ENCODE measurements at regions not wholly inside any gene's neighbourhood (a gene's known extent, or its start where the extent isn't known, plus 50 kb on each side); places are given as distances from the start of the nearest gene placed in this dataset.

DNA sequence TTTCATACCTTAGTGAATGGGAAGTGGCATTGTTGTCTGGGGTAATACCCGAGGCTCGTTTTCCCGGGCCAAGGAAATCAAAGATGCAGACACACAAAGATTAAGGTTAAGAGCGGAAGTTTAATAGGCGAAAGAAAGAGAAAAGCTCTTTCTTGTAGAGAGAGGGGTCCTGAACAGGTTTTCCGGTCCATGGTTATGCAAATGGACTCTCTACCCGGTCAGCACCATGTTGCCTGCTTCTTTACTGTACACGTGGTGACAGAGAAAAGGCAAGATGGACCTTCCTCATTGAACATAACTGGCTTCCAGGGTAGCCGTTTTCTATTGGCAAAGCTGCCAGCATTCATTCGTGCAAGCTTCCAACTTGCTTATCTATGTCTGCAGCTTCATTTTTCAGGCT lies 2063.5 kb downstream of the SUCLG1 start:
- no peak for TF ChIP-seq EZH2phosphoT487 (IDR thresholded peaks at IDR 0.05; ENCODE audit: borderline replicate concordance, low read length)
- TF ChIP-seq, protein P1, sequence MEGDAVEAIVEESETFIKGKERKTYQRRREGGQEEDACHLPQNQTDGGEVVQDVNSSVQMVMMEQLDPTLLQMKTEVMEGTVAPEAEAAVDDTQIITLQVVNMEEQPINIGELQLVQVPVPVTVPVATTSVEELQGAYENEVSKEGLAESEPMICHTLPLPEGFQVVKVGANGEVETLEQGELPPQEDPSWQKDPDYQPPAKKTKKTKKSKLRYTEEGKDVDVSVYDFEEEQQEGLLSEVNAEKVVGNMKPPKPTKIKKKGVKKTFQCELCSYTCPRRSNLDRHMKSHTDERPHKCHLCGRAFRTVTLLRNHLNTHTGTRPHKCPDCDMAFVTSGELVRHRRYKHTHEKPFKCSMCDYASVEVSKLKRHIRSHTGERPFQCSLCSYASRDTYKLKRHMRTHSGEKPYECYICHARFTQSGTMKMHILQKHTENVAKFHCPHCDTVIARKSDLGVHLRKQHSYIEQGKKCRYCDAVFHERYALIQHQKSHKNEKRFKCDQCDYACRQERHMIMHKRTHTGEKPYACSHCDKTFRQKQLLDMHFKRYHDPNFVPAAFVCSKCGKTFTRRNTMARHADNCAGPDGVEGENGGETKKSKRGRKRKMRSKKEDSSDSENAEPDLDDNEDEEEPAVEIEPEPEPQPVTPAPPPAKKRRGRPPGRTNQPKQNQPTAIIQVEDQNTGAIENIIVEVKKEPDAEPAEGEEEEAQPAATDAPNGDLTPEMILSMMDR (IDR thresholded peaks at IDR 0.05; ENCODE audit: low read depth, low read length, poor library complexity, severe bottlenecking) = no peak
- H3K79me2 ChIP-seq (ENCODE audit: control insufficient read depth, low read length) = no peaks in the 10 kb centered on the region
- no peaks in the 10 kb centered on the region for H3K36me3 ChIP-seq (ENCODE audit: control insufficient read depth, low read length)
- H3K9me2 ChIP-seq (replicated peaks; ENCODE audit: control insufficient read depth, low read length) = no peaks in the 10 kb centered on the region
- H3K9me3 ChIP-seq (ENCODE audit: control insufficient read depth, insufficient read depth, low read length) = no peaks in the 10 kb centered on the region
- H3K27me3 ChIP-seq (ENCODE audit: control insufficient read depth, low read length) = no peaks in the 10 kb centered on the region
- H3K4me1 ChIP-seq (ENCODE audit: control insufficient read depth, low read length) = no peaks in the 10 kb centered on the region
- H4K20me1 ChIP-seq (ENCODE audit: control insufficient read depth, insufficient read depth, low read depth, low read length) = no peaks in the 10 kb centered on the region
- no peak overlapping the region for H3K4me3 ChIP-seq (ENCODE audit: low read length)
- no peak overlapping the region for H3K27ac ChIP-seq (ENCODE audit: low read depth, low read length)
- no peak overlapping the region for H3K4me2 ChIP-seq (ENCODE audit: low read length)
- H3F3A ChIP-seq (ENCODE audit: control insufficient read depth, insufficient read depth) = no peaks in the 10 kb centered on the region

DNA sequence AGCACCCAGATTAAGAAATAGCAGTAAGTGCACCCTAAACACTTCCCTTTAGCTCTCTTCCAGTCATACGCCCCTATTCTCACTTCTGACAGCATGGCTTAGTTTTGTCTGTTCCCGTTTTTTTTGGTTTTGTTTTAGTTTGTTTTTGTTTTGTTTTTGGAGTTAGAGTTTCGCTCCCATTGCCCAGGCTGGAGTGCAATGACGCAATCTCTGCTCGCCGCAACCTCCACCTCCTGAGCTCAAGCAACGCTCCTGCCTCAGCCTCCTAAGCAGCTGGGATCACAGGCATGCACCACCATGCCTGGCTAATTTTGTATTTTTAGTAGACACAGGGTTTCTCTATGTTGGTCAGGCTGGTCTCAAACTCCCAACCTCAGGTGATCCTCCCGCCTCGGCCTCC lies 2067.7 kb downstream of the SUCLG1 start:
- no peaks in the 10 kb centered on the region for H3K36me3 ChIP-seq (ENCODE audit: control insufficient read depth, low read length)
- H3K9me3 ChIP-seq (ENCODE audit: control insufficient read depth, insufficient read depth, low read length) = no peaks in the 10 kb centered on the region
- no peaks in the 10 kb centered on the region for H3K9me2 ChIP-seq (replicated peaks; ENCODE audit: control insufficient read depth, low read length)
- H3K4me1 ChIP-seq (ENCODE audit: control insufficient read depth, low read length) = no peaks in the 10 kb centered on the region
- no peaks in the 10 kb centered on the region for H4K20me1 ChIP-seq (ENCODE audit: control insufficient read depth, insufficient read depth, low read depth, low read length)
- TF ChIP-seq, protein P1 (IDR thresholded peaks at IDR 0.05; ENCODE audit: low read depth, low read length, poor library complexity, severe bottlenecking) = no peak
- no peak overlapping the region for H3K4me2 ChIP-seq (ENCODE audit: low read length)
- H3F3A ChIP-seq (ENCODE audit: control insufficient read depth, insufficient read depth) = no peaks in the 10 kb centered on the region
- no peaks in the 10 kb centered on the region for H3K27me3 ChIP-seq (ENCODE audit: control insufficient read depth, low read length)
- no peaks in the 10 kb centered on the region for H3K79me2 ChIP-seq (ENCODE audit: control insufficient read depth, low read length)
- no peak overlapping the region for H3K4me3 ChIP-seq (ENCODE audit: low read length)
- no peak overlapping the region for H3K27ac ChIP-seq (ENCODE audit: low read depth, low read length)

DNA sequence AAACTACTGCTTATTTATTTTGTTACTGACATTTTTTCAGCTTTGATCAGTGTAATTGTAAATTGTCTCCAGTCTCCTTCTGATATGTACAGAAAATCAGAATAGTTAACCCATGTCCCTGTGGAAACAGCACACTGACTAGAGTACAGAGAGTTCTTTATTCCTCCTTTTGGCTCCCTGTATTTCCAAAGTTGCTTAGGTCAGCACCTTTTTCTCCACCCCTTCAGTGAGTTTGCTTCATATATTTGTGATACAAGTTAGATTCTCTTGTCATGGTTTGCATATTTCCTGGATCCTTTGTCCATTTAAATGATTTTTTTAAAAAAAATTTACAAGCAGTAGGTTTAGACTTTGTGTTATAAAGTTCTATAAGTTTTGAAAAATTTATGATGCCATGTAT lies 2051.1 kb upstream of the LRRTM1 start:
- no peak for TF ChIP-seq EZH2phosphoT487 (IDR thresholded peaks at IDR 0.05; ENCODE audit: borderline replicate concordance, low read length)
- TF ChIP-seq, protein P1 (IDR thresholded peaks at IDR 0.05; ENCODE audit: low read depth, low read length, poor library complexity, severe bottlenecking) = no peak
- no peaks in the 10 kb centered on the region for H4K20me1 ChIP-seq (ENCODE audit: control insufficient read depth, insufficient read depth, low read depth, low read length)

DNA sequence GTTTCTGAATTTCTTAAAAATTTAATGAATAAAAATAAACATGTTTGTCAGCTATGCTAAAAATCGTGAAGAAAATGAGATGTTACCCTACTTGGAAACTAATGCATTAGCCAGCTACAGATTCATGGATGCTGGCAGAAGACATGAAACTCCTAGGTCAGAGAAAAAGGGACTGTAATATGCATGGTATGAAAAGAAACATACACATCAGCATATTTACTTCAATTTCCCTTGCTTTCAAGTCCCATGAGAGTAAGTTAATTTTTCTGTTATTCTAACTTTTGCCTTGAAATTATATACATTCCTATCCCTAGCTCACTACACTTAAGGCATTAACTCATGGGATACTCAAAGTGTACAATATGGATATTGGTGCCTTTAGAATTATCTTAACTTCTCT lies 2041.4 kb upstream of the LRRTM1 start:
- Histone ChIP-seq H3K27me3 (ENCODE audit: control insufficient read depth, low read length) (no peaks in the 10 kb centered on the region), H3K4me3 (ENCODE audit: low read length) (no peak overlapping the region), H3K36me3 (ENCODE audit: control insufficient read depth, low read length) (no peaks in the 10 kb centered on the region), H3K27ac (ENCODE audit: low read depth, low read length) (no peak overlapping the region), H3K4me1 (ENCODE audit: control insufficient read depth, low read length) (no peaks in the 10 kb centered on the region), H3K79me2 (ENCODE audit: control insufficient read depth, low read length) (no peaks in the 10 kb centered on the region), H3K9me2 (replicated peaks; ENCODE audit: control insufficient read depth, low read length) (no peaks in the 10 kb centered on the region), H3F3A (ENCODE audit: control insufficient read depth, insufficient read depth) (no peaks in the 10 kb centered on the region), H3K9me3 (ENCODE audit: control insufficient read depth, insufficient read depth, low read length) (no peaks in the 10 kb centered on the region), H3K4me2 (ENCODE audit: low read length) (no peak overlapping the region), H4K20me1 (ENCODE audit: control insufficient read depth, insufficient read depth, low read depth, low read length) (no peaks in the 10 kb centered on the region)
- TF ChIP-seq, protein P1 (IDR thresholded peaks at IDR 0.05; ENCODE audit: low read depth, low read length, poor library complexity, severe bottlenecking) = no peak
- no peak for TF ChIP-seq EZH2phosphoT487 (IDR thresholded peaks at IDR 0.05; ENCODE audit: borderline replicate concordance, low read length)

More for the DNA sequence above, 2051.1 kb upstream of the LRRTM1 start:
- H3K9me3 ChIP-seq (ENCODE audit: control insufficient read depth, insufficient read depth, low read length) = no peaks in the 10 kb centered on the region
- H3K27me3 ChIP-seq (ENCODE audit: control insufficient read depth, low read length) = no peaks in the 10 kb centered on the region
- H3F3A ChIP-seq (ENCODE audit: control insufficient read depth, insufficient read depth) = no peaks in the 10 kb centered on the region
- no peak overlapping the region for H3K27ac ChIP-seq (ENCODE audit: low read depth, low read length)
- H3K4me3 ChIP-seq (ENCODE audit: low read length) = no peak overlapping the region
- H3K36me3 ChIP-seq (ENCODE audit: control insufficient read depth, low read length) = no peaks in the 10 kb centered on the region
- no peaks in the 10 kb centered on the region for H3K9me2 ChIP-seq (replicated peaks; ENCODE audit: control insufficient read depth, low read length)
- no peaks in the 10 kb centered on the region for H3K4me1 ChIP-seq (ENCODE audit: control insufficient read depth, low read length)
- H3K79me2 ChIP-seq (ENCODE audit: control insufficient read depth, low read length) = no peaks in the 10 kb centered on the region
- H3K4me2 ChIP-seq (ENCODE audit: low read length) = no peak overlapping the region

All from DOHH2 (cell line).